Endometrium (tissue), 2 donors: ENCODE measurements at regions not wholly inside any gene's neighbourhood (a gene's known extent, or its start where the extent isn't known, plus 50 kb on each side); places are given as distances from the start of the nearest gene placed in this dataset.

Source experiments
- FAIRE-seq: peaks from 2 replicates; lab custom pipeline; 2012; peaks lifted over from hg19 to GRCh38; lab: Jason Lieb, UNC
- donor health status: control.
- donor health status: control.

- no peak for FAIRE-seq
These were observed 312.7 kb downstream of the ETAA1 start for GRCh38 chr2:67709835-67710234.

DNA sequence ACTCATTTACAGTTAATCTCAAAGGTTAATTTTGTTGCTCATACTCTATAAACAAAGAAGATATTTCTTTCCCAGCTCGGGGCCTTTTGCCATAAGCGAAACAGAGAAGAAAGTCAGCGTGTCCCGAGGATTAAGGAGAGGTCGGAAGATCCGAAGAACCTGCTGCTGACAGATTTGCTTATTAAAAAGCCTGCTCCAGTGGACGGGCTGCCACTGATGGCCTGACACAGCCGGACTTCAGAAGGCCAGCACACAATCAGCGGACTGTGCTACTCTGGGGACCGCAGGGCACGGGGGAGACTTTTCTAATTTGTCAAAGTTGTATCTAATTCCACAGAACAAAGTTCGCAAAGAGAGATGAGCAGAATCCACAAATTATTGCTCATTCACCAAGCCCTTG is 315.4 kb downstream of the ETAA1 start:
- no peak for FAIRE-seq

GRCh38 chr2:67713376-67713775 is 316.2 kb downstream of the ETAA1 start:
- FAIRE-seq = no peak

DNA sequence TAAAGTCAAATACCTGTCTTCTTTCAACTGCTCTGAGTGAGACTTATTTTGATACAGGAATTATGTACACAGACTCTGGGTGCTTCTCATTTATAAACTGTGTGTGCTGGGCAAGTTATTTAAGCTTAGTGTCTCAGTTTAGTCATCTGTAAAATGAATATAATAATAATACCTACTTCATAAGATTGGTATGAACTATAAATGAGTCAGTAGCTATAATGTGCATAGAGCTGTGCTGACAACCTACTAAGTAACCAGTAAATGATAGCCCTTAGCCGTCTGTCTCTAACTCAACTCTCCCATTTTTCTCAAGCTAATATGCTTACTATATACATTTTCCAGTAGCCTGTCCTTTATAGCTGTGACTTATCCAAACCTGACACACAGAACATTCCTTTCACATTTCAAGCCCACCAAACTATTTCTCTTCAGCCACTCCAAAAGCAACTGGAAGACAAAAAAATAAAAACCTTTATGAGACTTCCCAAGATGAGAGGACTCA is 319.8 kb downstream of the ETAA1 start:
- no peak for FAIRE-seq

DNA sequence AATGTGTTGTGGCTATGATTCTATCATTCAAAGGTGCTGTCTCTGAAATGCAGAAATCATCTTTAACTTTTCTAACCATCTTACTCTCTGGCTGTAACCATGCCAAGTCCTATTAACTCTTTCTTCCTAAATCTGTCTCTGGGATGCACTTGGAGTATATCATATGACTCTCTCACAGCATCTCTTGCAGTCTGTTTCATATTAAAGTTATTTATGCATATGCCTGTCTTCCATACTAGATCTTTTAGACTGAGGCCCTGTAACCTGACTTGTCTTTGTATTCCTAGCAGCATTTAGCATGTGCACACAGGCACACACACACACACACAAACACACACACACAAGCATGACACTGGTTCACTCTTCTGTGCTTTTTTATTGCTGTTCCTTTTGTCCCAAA is 320.6 kb downstream of the ETAA1 start:
- no peak for FAIRE-seq

DNA sequence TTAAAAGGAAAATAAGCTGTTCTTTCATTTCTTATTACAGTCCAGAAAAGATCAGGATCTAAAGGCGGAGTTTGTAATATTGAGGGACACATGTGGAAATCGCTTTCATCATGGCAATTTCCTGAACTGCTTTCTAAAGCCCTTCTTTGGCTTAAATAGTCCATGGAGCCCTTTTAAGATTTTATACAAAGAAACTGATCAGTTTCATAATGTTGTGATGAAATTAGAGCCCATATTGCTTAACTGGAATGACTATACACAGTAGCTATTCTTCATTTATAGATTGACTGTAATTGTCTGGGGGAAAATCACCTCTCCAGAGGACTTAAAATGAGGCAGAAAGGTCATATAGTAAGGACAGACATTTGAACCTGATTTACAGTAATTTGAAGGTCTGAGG is 322.2 kb downstream of the ETAA1 start:
- FAIRE-seq = no peak

GRCh38 chr2:67721516-67721915 is 324.4 kb downstream of the ETAA1 start:
- FAIRE-seq = no peak

- FAIRE-seq = no peak
These were observed 327.1 kb downstream of the ETAA1 start for GRCh38 chr2:67724261-67724660.

- FAIRE-seq = no peak
These were observed 328.6 kb downstream of the ETAA1 start for GRCh38 chr2:67725731-67726130.

DNA sequence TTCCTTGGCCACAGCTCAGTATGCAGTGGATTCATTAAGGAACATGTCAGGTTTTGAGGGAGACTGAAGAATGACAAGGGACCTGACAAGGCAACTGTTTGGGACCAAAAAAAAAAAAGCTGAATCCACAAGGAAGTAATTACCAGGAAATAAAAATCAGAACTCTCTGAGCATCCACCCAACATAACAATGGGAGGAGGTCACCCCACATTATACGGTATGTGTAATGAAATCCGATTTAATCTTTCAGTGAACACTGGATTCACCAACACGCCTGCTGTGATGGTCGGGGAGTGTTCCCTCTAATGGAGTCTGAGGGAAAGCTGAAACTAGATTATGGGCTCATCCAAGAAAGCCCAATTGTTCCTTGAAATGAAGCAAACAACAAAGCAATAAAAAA is 329.3 kb downstream of the ETAA1 start:
- FAIRE-seq = no peak

- no peak for FAIRE-seq
These were observed 330.0 kb downstream of the ETAA1 start for GRCh38 chr2:67727131-67727530.

- FAIRE-seq = no peak
These were observed 330.5 kb downstream of the ETAA1 start for GRCh38 chr2:67727623-67728022.

GRCh38 chr2:67729474-67729873 is 332.3 kb downstream of the ETAA1 start:
- FAIRE-seq = no peak

GRCh38 chr2:67733517-67733916 is 329.3 kb downstream of the C1D start:
- FAIRE-seq = no peak

- FAIRE-seq = peak; percentile 31
These were observed 310.6 kb downstream of the C1D start for GRCh38 chr2:67752199-67752598.

- peak; percentile 88 for FAIRE-seq
These were observed 309.8 kb downstream of the C1D start for GRCh38 chr2:67752969-67753368.

DNA sequence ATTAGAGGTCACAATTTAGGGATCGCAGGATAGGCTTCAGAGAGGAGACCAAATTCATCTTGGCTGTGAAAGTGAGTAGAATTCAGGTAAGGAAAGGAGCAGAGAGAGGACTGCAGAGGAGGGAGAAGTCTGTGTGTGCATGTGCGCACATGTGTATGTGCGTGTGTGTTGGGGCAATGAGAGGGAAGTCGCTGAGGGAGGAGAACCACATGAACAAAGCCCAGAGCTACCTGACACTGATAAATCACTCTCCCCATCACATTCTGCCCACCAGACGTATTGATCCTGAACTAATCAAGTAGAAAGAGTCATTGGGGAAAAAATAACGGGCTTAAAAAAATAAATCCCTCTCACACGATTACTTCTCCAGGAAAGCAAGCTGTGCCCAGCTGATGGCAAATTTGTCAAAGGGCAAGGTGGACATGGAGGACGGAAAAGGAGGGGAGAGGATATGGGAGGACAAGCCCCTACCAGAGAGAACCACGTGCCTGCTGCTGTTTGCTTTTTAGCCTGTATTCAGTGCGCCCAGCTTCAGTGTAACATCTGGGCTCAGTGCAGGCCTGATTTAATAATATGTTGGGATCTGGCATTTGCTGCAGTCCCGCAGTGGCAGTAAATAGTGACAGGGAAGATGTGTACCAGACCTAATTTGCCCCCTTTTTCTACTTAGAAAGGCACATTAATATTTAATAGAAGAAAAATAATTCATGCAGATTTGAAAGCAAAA is 307.5 kb downstream of the C1D start:
- no peak for FAIRE-seq

DNA sequence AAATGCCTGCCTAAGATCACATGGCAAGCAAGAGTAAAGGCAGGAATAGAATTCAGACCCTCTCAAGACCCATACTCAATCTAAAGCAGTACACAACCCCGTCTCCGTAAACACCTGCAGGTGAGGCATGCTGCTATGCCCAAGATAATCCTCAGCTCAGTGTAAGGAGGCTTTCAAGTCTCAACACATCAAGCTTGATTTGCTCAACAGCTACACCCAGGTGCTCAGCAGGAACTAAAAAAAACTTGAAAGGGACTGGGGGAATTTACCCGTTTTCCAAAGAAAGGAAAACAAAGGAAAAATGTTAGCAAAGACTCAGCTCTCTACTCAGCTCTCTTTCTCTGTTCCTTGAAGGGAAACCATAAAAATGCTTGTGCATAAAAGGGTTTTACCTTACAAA is 301.8 kb downstream of the C1D start:
- no peak for FAIRE-seq

- no peak for FAIRE-seq
These were observed 291.4 kb downstream of the C1D start for GRCh38 chr2:67771380-67771779.

DNA sequence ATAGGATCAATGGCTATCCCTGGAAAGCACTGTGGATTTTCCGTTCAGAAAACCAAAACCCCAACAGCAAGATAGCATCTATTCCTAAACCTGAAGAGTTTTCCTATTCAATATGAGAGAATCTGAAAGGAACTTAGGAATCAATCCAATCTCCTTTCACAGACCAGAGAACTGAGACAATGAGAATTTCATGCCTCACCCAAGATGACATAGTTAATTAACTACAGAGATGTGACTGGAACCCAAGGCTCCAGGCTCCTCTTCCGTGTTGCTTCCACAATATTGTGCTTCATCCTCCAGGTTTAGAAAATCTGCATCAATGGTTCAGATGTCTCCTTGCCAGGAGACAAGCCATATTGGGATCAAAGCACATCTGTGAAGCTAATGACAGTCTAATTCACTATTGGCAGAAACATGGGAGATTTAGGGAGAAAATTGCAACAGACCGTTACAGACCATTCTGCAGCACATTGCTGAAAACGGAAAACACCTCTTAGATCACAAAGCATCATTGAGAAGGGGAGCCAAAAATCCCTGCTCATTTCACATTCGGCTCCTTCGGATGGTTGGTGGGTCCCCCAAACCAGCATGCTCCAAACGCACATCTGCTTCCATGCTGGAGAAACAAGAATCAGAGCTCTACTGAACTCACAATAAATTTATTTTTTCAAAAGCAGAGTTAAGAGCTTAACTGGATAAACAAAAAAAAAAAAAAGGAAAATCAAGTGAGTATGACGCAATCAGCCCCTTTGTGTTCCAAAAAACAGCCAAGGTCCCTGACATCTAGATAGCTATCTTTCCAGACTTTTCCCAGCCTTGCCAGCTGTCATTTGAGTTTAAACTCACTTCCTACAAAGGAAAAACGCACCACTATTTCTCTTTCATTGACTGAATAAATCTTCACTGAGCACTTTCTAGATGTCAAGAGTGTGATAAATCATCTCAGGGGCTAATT is 290.3 kb downstream of the C1D start:
- peak; percentile 96 for FAIRE-seq

DNA sequence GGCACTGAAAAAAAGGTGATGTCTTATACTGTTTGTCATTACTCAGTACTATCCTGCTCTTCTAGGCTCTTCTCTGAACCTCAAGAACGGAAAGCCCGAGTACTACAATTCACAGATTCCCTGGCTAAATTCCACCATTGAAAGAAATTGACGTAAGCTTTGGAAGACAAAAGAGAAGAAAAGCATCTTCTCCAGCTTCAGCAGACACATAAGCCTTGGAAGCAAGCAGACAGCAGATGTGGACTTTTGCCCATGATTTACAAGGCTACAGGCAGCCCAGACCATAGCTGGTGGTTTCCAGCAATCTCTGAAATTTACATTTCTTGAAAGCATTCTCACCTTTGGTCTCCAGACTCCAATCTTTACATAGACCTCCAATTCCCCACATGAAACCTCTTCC is 289.0 kb downstream of the C1D start:
- FAIRE-seq = no peak

DNA sequence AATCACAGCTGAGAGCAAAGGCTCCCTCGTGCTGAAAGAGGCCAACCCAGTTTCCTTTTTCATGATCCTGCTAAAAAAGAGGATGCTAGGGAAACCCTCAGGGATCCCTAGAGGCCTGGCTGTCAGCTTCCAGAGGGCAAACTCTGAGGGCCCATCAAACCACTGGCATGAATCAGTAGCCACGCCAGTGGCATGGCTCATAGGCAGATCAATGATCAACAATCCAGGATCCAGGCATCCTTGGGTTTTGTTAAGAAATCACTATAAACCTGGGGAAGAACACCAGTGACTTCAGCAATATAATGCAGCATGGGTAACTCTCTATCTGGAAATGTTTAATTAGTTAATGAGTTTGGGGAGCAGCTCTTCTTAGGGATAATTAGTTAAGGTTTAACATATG is 286.5 kb downstream of the C1D start:
- no peak for FAIRE-seq

GRCh38 chr2:67777010-67777409 is 285.8 kb downstream of the C1D start:
- no peak for FAIRE-seq
